MM.1S (cell line): ENCODE measurements at regions not wholly inside any gene's neighbourhood (a gene's known extent, or its start where the extent isn't known, plus 50 kb on each side); places are given as distances from the start of the nearest gene placed in this dataset.
A peak's percentile ranks its signal among the peaks of the same experiment; 100 is the strongest.

ENCODE experiments used
- DNase-seq: peaks from one replicate; pipeline ENCODE4 v3.0.0-alpha.2; 2015
- H2AFZ ChIP-seq: fragments of 300-600 bp; sonication (generic); 2 replicates; pipeline ENCODE4 v1.6.0; 2016; ENCODE audit warnings: antibody characterized with exemption, low read length
- H3F3A ChIP-seq: fragments of 300-600 bp; sonication (generic); 2 replicates; pipeline ENCODE4 v1.6.1; 2016; ENCODE audit warnings: mild to moderate bottlenecking, antibody characterized with exemption, low read length, moderate library complexity, mixed read lengths; ENCODE audit not compliant: insufficient read depth
- H3K27ac ChIP-seq: fragments of 300-600 bp; sonication (generic); 2 replicates; pipeline ENCODE4 v1.5.1; 2016; ENCODE audit warnings: mild to moderate bottlenecking, low read length
- H3K27me3 ChIP-seq: fragments of 300-600 bp; sonication (generic); replicated peaks from 2 replicates; pipeline ENCODE4 v1.6.0; 2016; ENCODE audit warnings: low read length; ENCODE audit not compliant: insufficient read depth
- H3K36me3 ChIP-seq: fragments of 300-600 bp; sonication (generic); replicated peaks from 2 replicates; pipeline ENCODE4 v1.6.1; 2016; ENCODE audit warnings: mild to moderate bottlenecking, low read length, mixed read lengths; ENCODE audit not compliant: insufficient read depth
- H3K4me1 ChIP-seq: fragments of 300-600 bp; sonication (generic); 2 replicates; pipeline ENCODE4 v1.6.1; 2016; ENCODE audit warnings: low read length, mixed read lengths
- H3K4me2 ChIP-seq: fragments of 300-600 bp; sonication (generic); 2 replicates; pipeline ENCODE4 v1.6.0; 2016; ENCODE audit warnings: low read depth, low read length
- H3K4me3 ChIP-seq: fragments of 300-600 bp; sonication (generic); 2 replicates; pipeline ENCODE4 v1.5.1; 2016; ENCODE audit warnings: low read length, mixed read lengths
- H3K79me2 ChIP-seq: fragments of 300-600 bp; sonication (generic); 2 replicates; pipeline ENCODE4 v1.6.1; 2016; ENCODE audit warnings: mixed run types, low read length, mixed read lengths
- H3K9ac ChIP-seq: fragments of 300-600 bp; sonication (generic); 2 replicates; pipeline ENCODE4 v1.6.1; 2016; ENCODE audit warnings: low read length, mixed read lengths
- H3K9me2 ChIP-seq: fragments of 300-600 bp; sonication (generic); replicated peaks from 2 replicates; pipeline ENCODE4 v1.6.1; 2016; ENCODE audit warnings: mild to moderate bottlenecking, low read length, mixed read lengths; ENCODE audit not compliant: insufficient read depth
- H3K9me3 ChIP-seq: fragments of 300-600 bp; sonication (generic); replicated peaks from 2 replicates; pipeline ENCODE4 v1.6.1; 2016; ENCODE audit warnings: mild to moderate bottlenecking, low read length, mixed read lengths; ENCODE audit not compliant: insufficient read depth
- H4K20me1 ChIP-seq: fragments of 300-600 bp; sonication (generic); 2 replicates; pipeline ENCODE4 v1.6.1; 2016; ENCODE audit warnings: mild to moderate bottlenecking, low read length, moderate library complexity, mixed read lengths; ENCODE audit not compliant: insufficient read depth
- CTCF ChIP-seq: fragments of 300-600 bp; sonication (generic); IDR thresholded peaks from 2 replicates; pipeline ENCODE4 v1.5.1; 2016; ENCODE audit warnings: antibody characterized with exemption, low read length, mixed read lengths
- EZH2 ChIP-seq: fragments of 300-600 bp; sonication (generic); optimal IDR thresholded peaks from 2 replicates; pipeline ENCODE3; 2017; ENCODE audit warnings: low read depth, mild to moderate bottlenecking, antibody characterized with exemption, low read length, mixed read lengths
- EZH2phosphoT487 ChIP-seq: fragments of 300-600 bp; sonication (generic); IDR thresholded peaks from 2 replicates; pipeline ENCODE4 v1.6.1; 2018; ENCODE audit warnings: antibody characterized with exemption, low read length

- DNase-seq: no peak
- H4K20me1 ChIP-seq: no peaks in the 10 kb centered on the region
- H2AFZ ChIP-seq: peak overlapping the region; percentile 19; the same call in 1 of the 2 replicates
- H3K9me3 ChIP-seq: no peaks in the 10 kb centered on the region
- no peak overlapping the region for H3K9ac ChIP-seq
- H3K4me2 ChIP-seq: peak overlapping the region; percentile 67; the same call in 1 of the 2 replicates
- 0 out of 2 replicates have a peak, but pooled peaks cover 3% of the 10 kb centered on the region for H3F3A ChIP-seq
- H3K79me2 ChIP-seq: no peaks in the 10 kb centered on the region
- H3K4me3 ChIP-seq: no peak overlapping the region
- peak overlapping the region; percentile 20; the same call in 1 of the 2 replicates for H3K27ac ChIP-seq
- no peaks in the 10 kb centered on the region for H3K27me3 ChIP-seq
- no peaks in the 10 kb centered on the region for H3K9me2 ChIP-seq
- peaks cover 24% of the 10 kb centered on the region for H3K4me1 ChIP-seq
- no peak for TF ChIP-seq EZH2
- no peak for TF ChIP-seq EZH2phosphoT487
- TF ChIP-seq CTCF: no peak
- H3K36me3 ChIP-seq: no peaks in the 10 kb centered on the region
These were observed 180.9 kb upstream of the DTNBP1 start for GRCh38 chr6:15843764-15844163.

- Histone ChIP-seq H4K20me1 (no peaks in the 10 kb centered on the region), H3K9me3 (no peaks in the 10 kb centered on the region), H3K27me3 (no peaks in the 10 kb centered on the region), H2AFZ (no peak overlapping the region), H3K4me3 (no peak overlapping the region), H3K9ac (no peak overlapping the region), H3K79me2 (no peaks in the 10 kb centered on the region), H3K4me1 (peaks cover 24% of the 10 kb centered on the region), H3K4me2 (no peak overlapping the region), H3K9me2 (no peaks in the 10 kb centered on the region), H3K27ac (no peak overlapping the region), H3K36me3 (no peaks in the 10 kb centered on the region), H3F3A (0 out of 2 replicates have a peak, but pooled peaks cover 3% of the 10 kb centered on the region)
- no peak for DNase-seq
- TF ChIP-seq CTCF (no peak), EZH2phosphoT487 (no peak), EZH2 (no peak)
These were observed 180.4 kb upstream of the DTNBP1 start for GRCh38 chr6:15843226-15843625.

GRCh38 chr6:15842727-15843117, 179.9 kb upstream of the DTNBP1 start:
- no peaks in the 10 kb centered on the region for H3K79me2 ChIP-seq
- H3K27me3 ChIP-seq: no peaks in the 10 kb centered on the region
- H3K4me1 ChIP-seq: peaks cover 24% of the 10 kb centered on the region
- H3K9me3 ChIP-seq: no peaks in the 10 kb centered on the region
- H3K4me2 ChIP-seq: no peak overlapping the region
- H3K27ac ChIP-seq: no peak overlapping the region
- no peaks in the 10 kb centered on the region for H4K20me1 ChIP-seq
- H2AFZ ChIP-seq: no peak overlapping the region
- H3K4me3 ChIP-seq: no peak overlapping the region
- H3F3A ChIP-seq: 0 out of 2 replicates have a peak, but pooled peaks cover 3% of the 10 kb centered on the region
- no peaks in the 10 kb centered on the region for H3K36me3 ChIP-seq
- DNase-seq: no peak
- no peak overlapping the region for H3K9ac ChIP-seq
- no peaks in the 10 kb centered on the region for H3K9me2 ChIP-seq
- TF ChIP-seq EZH2: no peak
- TF ChIP-seq CTCF: no peak
- TF ChIP-seq EZH2phosphoT487: no peak
